ENCODE measurements at regions not wholly inside any gene's neighbourhood (a gene's known extent, or its start where the extent isn't known, plus 50 kb on each side); places are given as distances from the start of the nearest gene placed in this dataset.

DNA sequence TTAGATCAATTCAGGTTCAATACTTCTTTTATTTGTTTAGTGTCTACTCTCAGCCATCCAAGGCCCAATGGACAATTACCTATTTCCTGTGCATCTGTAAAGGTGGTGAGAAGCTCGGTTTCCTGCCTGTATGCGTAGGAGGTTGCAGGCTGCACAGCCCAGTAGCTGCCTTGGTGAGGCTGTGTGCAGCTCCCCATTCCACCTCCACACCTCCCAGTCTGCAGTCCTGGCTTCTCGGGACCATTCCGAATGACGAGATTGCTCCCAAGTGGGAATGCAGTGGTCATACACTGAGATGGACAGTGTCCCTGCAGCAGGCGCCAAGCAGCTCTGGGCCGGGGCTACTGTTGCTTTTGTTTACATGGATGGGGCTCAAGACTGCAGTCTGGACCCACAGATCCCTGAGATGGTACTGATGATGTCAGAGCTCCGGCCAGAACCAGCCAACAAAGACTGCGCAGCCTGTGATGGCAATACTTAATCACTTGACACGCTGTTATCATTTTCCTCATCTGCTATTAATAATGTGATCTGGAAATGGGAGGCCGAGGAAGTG is 206.1 kb upstream of the IRX1 start:
- H3K4me3 ChIP-seq (ENCODE audit: low read depth, low read length), result no peak overlapping the region
- DNase-seq (ENCODE audit: low read depth, low spot score), result no peak
- CTCF ChIA-PET, result no interaction called here
- TF ChIP-seq, protein P1, sequence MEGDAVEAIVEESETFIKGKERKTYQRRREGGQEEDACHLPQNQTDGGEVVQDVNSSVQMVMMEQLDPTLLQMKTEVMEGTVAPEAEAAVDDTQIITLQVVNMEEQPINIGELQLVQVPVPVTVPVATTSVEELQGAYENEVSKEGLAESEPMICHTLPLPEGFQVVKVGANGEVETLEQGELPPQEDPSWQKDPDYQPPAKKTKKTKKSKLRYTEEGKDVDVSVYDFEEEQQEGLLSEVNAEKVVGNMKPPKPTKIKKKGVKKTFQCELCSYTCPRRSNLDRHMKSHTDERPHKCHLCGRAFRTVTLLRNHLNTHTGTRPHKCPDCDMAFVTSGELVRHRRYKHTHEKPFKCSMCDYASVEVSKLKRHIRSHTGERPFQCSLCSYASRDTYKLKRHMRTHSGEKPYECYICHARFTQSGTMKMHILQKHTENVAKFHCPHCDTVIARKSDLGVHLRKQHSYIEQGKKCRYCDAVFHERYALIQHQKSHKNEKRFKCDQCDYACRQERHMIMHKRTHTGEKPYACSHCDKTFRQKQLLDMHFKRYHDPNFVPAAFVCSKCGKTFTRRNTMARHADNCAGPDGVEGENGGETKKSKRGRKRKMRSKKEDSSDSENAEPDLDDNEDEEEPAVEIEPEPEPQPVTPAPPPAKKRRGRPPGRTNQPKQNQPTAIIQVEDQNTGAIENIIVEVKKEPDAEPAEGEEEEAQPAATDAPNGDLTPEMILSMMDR (IDR thresholded peaks at IDR 0.05; ENCODE audit: insufficient read depth, low read length, missing control alignments), result no peak
- POLR2A ChIA-PET, result no interaction called here

DNA sequence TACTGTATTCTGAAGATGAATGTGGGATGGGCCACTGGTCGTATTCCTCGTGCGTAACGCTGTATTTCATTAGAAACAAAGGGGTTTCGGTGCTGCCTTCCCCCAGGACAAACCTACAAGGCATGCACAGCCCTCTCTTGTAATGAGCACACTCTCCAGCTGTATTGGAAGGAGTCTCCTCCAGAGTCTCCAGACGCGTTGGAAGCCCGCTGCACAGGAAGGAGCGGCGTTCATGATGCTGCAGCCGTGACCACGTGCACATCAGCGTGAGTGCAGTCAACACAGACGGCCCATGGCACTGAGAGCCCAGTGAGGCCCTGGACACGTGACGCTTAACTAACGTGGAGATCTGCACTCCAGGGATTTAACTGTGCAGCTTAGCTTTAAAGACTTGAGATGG is 209.0 kb upstream of the IRX1 start:
- H3K4me3 ChIP-seq (ENCODE audit: low read depth, low read length), result no peak overlapping the region
- no peak for DNase-seq (ENCODE audit: low read depth, low spot score)
- CTCF ChIA-PET, result no interaction called here
- TF ChIP-seq, protein P1 (IDR thresholded peaks at IDR 0.05; ENCODE audit: insufficient read depth, low read length, missing control alignments), result no peak
- POLR2A ChIA-PET, result no interaction called here

DNA sequence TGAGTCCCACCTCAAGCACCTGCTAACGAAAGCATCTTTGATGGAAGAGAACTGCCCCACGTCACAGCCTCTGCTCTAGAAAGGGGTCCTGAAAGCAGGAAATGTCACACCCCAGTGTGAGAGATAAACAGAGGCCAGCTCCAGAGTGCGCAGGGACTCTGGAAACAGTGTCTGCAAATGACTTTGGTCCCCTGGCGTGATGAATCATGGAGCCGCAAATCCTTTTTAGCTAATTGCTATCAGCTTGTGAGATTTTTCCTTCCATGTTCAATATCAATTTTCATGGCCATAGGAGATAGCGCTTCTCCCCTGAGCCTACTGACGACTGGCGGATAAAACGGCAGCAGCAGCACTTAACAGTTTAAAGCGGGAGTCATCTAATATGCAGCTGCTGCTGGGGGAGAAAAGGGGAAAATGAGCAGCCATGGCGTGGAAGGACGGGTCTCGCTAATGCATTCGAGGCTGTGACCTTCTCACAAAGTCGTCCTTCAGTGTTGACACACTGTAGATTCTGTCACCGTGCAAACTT is 209.6 kb upstream of the IRX1 start:
- POLR2A ChIA-PET, result no interaction called here
- CTCF ChIA-PET, result no interaction called here
- DNase-seq (ENCODE audit: low read depth, low spot score), result no peak
- TF ChIP-seq, protein P1 (IDR thresholded peaks at IDR 0.05; ENCODE audit: insufficient read depth, low read length, missing control alignments), result no peak
- H3K4me3 ChIP-seq (ENCODE audit: low read depth, low read length), result no peak overlapping the region

DNA sequence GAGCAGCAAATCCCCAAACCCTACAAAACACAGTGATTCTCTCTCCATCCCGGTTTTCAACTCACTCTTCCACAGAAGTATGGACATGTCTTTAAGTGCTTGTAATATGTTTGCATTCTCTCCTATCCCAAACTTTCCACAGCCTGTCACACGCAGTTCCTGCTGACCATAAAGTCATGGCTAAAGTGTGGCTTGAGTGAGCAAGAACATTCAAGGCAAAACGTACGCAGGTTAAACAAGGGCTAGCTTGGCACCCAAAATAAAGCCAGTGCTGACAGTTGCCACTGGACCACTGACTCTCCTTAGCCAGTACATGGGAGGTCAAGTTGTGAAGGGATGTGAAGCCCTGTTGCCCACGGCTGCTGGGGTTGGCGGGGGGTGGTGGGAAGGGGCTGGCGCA is 211.1 kb upstream of the IRX1 start:
- TF ChIP-seq, protein P1 (IDR thresholded peaks at IDR 0.05; ENCODE audit: insufficient read depth, low read length, missing control alignments), result no peak
- POLR2A ChIA-PET, result no interaction called here
- no peak for DNase-seq (ENCODE audit: low read depth, low spot score)
- H3K4me3 ChIP-seq (ENCODE audit: low read depth, low read length), result no peak overlapping the region
- CTCF ChIA-PET, result no interaction called here

DNA sequence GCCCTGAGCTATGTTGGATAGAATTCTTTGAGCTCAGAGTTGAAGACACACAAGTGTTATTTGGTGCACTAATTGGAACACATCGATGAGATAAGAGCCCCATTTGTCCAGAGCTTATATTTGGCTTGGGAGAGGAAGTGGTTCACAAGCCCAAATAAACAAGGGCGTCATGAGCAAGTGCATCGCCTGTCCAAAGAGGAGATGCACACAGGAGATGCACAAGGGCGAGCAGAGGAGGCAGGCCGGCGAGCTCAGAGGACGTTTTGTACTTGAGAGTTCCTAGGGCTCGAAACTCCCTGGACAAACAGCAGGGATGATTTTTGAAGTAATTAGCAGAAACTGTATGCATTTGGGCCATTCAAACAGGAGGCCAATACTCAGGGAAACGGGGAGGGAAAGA is 212.8 kb upstream of the IRX1 start:
- CTCF ChIA-PET, result no interaction called here
- TF ChIP-seq, protein P1 (IDR thresholded peaks at IDR 0.05; ENCODE audit: insufficient read depth, low read length, missing control alignments), result no peak

DNA sequence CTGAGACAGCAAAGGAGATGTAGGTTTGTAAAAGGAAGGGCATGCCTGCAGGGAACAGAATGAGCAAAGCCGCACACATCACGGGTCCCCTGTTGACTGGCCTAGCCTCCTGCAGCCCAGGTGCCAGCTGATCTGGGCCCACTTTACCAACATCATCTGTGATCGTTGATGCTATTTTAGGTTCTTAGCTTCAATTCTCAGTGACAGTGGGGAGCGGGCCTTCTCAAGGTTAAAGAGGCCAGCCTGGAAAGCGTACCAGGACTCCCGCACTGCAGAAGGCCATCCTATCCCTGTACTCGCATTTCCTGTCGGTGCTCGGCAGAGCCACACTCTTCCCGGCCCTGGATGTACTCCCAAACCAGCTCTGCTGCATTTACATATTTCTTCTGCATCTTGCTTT is 213.5 kb upstream of the IRX1 start:
- no peak for DNase-seq (ENCODE audit: low read depth, low spot score)
- no peak overlapping the region for H3K4me3 ChIP-seq (ENCODE audit: low read depth, low read length)
- ChIA-PET POLR2A (no interaction called here), CTCF (no interaction called here)
- TF ChIP-seq, protein P1 (IDR thresholded peaks at IDR 0.05; ENCODE audit: insufficient read depth, low read length, missing control alignments), result no peak

More for the DNA sequence above, 212.8 kb upstream of the IRX1 start:
- no peak overlapping the region for H3K4me3 ChIP-seq (ENCODE audit: low read depth, low read length)
- POLR2A ChIA-PET, result no interaction called here
- DNase-seq (ENCODE audit: low read depth, low spot score), result no peak
